DMS53 treated with DMSO at 0.1 percent for 48 hours (cell line): ENCODE measurements at regions not wholly inside any gene's neighbourhood (a gene's known extent, or its start where the extent isn't known, plus 50 kb on each side); places are given as distances from the start of the nearest gene placed in this dataset.
"Not testable (repeated sequence)": the region's sequence is repeated elsewhere in the genome, so short reads cannot be mapped to it uniquely, and the experiment has no call there.

Experiments
- DNase-seq: peaks from one replicate; lab custom pipeline; 2025; ENCODE audit not compliant: unreplicated experiment; lab: John Stamatoyannopoulos, UW

- DNase-seq = no peak
Observed at GRCh38 chr15:36156879-36157427, 422.5 kb upstream of the CDIN1 start.

GRCh38 chr15:36160351-36160750 is 419.1 kb upstream of the CDIN1 start:
- DNase-seq = no peak

DNA sequence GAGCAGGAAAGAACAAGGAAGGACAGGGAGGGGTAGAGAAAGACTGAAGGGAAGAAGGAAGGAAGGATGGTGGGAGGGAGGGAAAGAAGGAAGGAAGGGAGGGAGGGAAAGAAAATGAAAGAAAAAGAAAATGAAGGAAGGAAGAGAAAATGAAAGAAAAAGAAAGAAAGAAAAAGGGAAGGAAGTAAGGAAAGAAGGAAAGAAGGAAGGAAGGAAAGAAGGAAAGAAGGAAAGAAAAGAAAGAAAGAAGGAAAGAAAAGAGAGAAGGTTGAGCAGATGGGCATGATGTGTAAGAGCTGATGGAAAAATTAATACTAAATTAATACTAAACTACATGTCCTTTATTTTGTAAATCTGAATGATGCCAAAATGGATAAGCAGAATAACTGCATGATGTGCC is 418.3 kb upstream of the CDIN1 start:
- no peak for DNase-seq

- no peak for DNase-seq
Observed at GRCh38 chr15:36161771-36162212, 417.6 kb upstream of the CDIN1 start.

DNA sequence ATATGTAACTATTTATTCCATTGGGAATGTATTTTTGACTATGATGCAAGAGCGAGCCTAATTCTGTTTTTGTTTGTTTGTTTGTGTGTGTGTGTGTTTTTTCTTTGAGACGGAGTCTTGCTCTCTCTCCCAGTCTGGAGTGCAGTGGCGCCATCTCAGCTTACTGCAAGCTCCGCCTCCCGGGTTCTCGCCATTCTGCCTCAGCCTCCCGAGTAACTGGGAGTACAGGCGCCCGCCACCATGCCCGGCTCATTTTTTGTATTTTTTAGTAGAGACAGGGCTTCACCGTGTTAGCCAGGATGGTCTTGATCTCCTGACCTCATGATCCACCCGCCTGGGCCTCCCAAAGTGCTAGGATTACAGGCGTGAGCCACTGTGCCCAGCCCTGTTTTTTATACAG is 415.4 kb upstream of the CDIN1 start:
- DNase-seq = not testable (repeated sequence)

- no peak for DNase-seq
Observed at GRCh38 chr15:36172955-36173354, 406.5 kb upstream of the CDIN1 start.

DNA sequence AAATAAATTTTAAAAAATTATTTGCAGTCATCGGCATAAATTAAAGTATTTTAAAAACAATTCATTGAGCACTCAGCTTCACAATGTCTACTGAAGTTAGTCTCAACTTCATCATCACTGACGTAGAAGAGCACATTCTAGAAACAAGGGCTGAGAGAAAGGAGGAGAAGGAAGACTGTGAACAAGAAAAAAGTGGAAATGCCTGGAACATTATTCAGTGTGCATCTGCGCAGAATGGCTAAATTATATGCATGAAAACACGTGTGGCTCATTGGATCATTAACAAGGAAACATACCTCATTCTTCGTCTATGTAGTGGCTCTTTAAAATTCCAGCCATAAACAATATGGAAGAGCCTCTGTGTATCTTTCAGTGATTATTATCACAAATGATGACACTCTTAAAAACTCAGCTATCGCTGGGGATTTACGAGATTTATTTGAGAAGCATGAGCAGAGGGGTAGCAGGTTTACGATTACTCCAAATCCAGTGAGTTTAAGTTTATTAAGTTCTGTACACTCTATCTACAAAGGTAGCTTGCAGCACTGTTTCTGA is 404.2 kb upstream of the CDIN1 start:
- DNase-seq = no peak

DNA sequence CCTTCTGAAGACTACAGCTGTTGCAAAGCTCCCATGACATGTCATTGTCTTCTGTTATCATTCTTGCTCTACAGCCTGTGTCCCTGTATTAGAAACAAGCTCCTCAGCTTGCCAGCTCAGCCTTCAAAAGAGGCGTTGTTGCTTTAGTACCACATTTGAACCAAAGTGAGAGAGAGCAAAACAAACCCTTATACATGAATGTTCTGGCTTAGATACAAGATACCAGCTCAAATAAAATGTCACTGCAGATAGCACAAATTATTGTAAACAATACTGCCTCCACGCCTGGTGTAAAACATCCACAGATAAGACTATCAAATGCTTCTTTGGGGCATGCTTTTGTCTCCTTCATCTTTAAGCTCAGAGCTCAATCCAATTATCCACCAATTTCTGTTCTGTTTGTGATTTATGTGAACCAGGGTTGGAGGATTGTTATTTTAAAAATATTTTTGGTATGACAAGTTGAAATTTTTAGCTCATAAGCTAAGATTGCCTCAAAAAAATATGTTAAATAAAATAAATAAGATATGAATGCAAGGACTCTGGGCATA is 403.6 kb upstream of the CDIN1 start:
- no peak for DNase-seq

DNA sequence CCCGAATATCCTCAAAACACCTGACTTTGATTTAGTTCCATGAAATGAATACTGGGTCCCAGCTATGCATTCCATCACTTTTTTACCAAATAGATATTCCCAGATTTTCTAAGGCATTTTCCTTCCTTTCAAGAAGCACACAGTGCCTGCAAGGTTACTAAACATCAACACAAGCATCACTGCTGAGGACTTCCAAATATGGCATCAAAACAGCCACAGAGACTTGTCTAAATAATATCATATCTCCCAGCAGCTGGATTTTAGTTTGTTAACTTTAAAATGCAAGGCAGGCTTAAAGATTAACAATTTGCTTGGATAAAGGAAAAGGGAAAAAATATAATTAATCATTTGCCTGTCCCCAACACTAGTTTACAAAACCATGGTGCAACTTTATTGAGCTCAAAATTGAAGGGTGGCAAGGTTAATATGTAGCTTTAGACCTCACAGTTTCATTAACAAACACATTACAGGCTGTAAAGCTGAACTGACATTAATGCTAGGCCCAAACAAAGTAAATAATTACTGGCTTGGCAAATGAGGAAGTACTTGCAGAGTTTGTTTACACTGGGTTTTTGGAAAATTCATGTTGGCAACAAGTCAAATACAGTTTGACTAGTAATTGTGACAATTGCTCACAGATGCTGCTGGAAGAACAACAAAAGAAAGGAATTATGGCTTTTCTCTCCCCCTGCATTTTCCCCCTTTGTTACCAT is 401.7 kb upstream of the CDIN1 start:
- peak; percentile 38 for DNase-seq

GRCh38 chr15:36178303-36178633 is 401.2 kb upstream of the CDIN1 start:
- DNase-seq = no peak

DNA sequence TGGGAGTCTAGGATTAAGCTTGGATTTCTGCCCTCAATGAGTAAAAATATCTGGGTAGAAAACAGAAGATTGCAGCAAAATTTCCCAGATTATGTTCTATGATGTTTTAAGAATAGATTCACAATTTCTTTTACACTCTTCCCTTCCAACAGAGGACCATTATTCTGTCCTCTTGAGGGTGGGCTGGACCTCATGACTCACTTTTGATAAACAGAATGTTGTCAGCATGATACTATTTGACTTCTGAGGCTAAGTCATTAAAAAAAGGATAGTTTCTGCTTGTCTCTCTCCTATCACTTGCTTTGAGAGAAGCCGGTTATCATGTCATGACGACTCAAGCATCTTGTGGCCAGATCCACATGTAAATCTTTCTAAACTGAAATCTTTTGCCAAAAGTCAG is 396.2 kb upstream of the CDIN1 start:
- no peak for DNase-seq

DNA sequence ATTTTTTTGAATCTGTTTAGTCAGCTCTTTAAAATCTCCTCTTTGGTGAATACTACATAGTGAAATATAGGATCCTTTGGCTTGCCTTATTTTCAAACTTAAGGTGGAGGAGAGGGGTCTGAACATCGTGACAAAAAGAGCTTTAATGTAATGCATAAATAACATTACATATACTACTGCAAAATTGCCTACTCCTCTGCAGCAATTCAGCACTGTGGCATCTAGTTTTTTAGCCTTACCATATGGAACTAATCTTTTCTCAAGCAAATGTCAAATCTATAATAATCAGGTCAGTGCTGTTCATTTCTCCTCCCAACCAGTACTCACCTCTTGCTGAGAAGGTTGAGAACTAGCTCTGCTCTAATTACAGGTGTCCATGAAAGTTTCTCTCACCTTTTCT is 394.0 kb upstream of the CDIN1 start:
- DNase-seq = no peak

GRCh38 chr15:36185845-36186244 is 393.6 kb upstream of the CDIN1 start:
- DNase-seq = no peak

- DNase-seq = no peak
Observed at GRCh38 chr15:36186376-36186775, 393.1 kb upstream of the CDIN1 start.

DNA sequence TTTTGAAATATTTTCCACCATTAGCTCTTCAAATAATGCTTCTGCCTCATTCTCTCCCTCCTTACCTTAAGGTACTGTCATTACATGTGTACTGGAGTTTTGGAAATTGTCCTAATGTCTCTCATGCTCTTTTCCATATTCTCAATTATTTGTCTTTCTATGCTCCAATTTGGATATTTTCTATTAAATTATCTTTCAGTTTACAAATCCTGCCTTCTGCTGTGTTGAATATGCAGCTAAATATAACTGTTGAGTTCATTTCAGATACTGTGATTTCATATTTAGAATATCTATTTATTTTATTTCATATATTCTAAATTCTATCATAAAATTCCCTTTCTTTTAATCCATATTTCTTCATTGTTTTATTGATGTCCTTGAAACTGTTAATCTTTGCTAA is 388.0 kb upstream of the CDIN1 start:
- DNase-seq = no peak

DNA sequence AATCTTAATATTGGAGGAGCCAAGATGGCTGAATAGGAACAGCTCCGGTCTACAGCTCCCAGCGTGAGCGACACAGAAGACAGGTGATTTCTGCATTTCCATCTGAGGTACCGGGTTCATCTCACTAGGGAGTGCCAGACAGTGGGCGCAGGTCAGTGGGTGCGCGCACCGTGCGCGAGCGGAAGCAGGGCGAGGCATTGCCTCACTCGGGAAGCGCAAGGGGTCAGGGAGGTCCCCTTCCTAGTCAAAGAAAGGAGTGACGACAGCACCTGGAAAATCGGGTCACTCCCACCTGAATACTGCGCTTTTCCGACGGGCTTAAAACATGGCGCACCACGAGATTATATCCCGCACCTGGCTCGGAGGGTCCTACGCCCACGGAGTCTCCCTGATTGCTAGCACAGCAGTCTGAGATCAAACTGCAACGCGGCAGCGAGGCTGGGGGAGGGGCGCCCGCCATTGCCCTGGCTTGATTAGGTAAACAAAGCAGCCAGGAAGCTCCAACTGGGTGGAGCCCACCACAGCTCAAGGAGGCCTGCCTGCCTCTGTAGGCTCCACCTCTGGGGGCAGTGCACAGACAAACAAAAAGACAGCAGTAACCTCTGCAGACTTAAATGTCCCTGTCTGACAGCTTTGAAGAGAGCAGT is 383.9 kb upstream of the CDIN1 start:
- peak; percentile 4 for DNase-seq

- no peak for DNase-seq
Observed at GRCh38 chr15:36208868-36209582, 370.4 kb upstream of the CDIN1 start.

DNA sequence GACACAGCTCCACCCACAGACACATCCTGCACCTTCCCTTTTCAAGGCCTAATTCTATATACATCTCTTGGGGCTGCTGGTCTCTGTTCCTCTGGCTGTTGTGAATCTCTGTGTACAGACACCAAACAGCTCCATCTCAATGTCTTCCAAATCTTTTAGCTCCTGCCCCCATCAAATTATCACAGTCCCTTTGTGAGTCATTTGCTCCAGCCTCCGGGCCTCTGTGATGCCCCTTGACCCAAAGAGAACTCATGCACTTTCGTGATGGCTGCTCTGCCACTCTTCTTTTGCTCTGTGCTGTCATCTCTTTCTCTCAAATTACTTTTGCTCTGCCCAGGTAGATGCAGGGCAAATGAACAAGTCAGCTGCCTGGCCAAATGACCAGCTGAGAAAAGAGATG is 369.0 kb upstream of the CDIN1 start:
- no peak for DNase-seq

GRCh38 chr15:36218322-36218721 is 361.1 kb upstream of the CDIN1 start:
- no peak for DNase-seq

GRCh38 chr15:36218991-36219390 is 360.4 kb upstream of the CDIN1 start:
- DNase-seq = no peak

GRCh38 chr15:36221992-36222391 is 357.4 kb upstream of the CDIN1 start:
- DNase-seq = no peak
